Fibroblast of the aortic adventitia (primary cell): ENCODE measurements at regions not wholly inside any gene's neighbourhood (a gene's known extent, or its start where the extent isn't known, plus 50 kb on each side); places are given as distances from the start of the nearest gene placed in this dataset.

ENCODE experiments used
- DNase-seq: peaks from one replicate; pipeline ENCODE4 v3.0.0-alpha.2; 2010; ENCODE audit warnings: low read depth
- H3K4me3 ChIP-seq: 2 replicates; pipeline ENCODE4 v1.5.1; 2011; ENCODE audit warnings: low read depth, mild to moderate bottlenecking, control low read depth, low read length, moderate library complexity
- TF ChIP-seq, protein P1 (sequence below): IDR thresholded peaks from 2 replicates; pipeline ENCODE4 v1.5.1; 2011; ENCODE audit warnings: mild to moderate bottlenecking, low read length, control low read depth, inconsistent platforms; ENCODE audit not compliant: insufficient read depth

DNA sequence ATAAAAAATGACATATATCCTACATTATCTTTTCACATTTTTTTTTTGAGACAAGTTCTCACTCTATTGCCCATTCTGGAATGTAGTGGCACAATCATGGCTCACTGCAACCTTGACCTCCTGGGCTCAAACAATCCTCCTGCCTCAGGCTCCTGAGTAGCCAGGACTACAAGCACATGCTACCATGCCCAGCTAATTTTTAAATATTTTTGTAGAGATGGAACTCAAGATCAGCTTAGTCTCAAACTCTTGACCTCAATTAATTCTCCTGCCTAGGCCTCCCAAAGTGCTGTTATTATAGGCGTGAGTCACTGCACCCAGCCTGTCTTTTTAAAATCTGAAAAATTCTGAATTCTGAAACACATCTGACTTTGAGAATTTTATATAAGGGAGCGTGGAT is 241.9 kb upstream of the DCN start:
- TF ChIP-seq, protein P1, sequence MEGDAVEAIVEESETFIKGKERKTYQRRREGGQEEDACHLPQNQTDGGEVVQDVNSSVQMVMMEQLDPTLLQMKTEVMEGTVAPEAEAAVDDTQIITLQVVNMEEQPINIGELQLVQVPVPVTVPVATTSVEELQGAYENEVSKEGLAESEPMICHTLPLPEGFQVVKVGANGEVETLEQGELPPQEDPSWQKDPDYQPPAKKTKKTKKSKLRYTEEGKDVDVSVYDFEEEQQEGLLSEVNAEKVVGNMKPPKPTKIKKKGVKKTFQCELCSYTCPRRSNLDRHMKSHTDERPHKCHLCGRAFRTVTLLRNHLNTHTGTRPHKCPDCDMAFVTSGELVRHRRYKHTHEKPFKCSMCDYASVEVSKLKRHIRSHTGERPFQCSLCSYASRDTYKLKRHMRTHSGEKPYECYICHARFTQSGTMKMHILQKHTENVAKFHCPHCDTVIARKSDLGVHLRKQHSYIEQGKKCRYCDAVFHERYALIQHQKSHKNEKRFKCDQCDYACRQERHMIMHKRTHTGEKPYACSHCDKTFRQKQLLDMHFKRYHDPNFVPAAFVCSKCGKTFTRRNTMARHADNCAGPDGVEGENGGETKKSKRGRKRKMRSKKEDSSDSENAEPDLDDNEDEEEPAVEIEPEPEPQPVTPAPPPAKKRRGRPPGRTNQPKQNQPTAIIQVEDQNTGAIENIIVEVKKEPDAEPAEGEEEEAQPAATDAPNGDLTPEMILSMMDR = no peak
- DNase-seq = no peak
- no peak overlapping the region for H3K4me3 ChIP-seq

DNA sequence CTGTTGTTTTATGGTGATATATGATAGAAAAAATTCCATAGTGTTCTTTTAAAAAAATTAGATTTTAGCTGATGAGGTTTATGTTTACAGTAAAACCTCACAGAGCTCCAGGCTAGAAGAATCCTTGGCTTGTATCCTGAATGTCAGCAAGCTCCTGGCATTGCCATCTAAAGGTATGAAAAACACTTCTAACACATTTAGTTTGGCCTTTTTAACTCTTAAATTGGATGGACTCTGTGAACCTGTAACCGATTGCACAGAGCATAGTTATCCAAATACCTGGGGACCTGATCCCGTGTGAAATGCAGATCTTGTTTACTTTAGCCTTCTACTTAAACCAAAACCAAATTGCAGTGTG is 241.1 kb upstream of the DCN start:
- TF ChIP-seq, protein P1 = no peak
- DNase-seq = no peak
- no peak overlapping the region for H3K4me3 ChIP-seq

DNA sequence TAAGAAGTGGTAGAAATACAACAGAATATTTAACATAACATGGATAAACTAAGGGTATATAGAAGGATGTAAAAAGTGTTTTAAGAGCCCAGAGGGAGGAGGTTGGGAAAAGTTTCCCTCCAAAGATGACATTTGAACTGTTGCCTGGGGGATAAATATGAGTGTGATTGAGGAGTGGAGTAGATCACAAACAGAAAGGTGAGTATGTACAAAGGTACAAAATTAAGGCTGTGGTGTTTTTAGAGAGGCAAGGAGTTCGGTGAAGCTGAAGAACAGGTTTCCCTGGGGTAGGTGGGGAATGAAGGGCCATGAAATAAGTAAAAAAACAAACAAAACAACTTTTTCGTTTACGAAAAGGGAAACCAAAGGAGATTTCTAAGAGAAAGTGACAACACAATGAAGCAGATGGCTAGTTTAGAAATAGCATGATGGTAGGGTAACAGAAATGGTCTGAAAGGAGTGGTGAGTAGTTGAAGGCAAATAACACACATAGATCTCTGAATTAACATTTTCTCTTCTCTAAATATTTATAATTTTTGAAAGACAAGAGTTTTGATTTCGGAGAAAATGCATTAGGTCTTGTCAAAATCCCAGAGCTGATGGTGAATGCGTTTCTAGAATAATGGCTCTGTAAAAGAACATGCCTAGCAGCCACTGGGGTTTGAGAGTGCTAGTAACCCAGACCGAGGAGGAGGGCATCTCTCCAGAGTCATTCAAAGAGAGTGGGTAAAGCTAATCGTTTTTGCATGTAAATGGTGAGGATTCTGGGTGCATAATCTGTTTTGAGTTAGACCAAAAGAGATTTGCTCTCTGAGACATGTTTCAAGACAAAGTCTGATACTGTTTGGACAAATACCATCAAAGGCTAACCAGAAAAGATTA is 240.4 kb upstream of the DCN start:
- TF ChIP-seq, protein P1 = no peak
- H3K4me3 ChIP-seq = no peak overlapping the region
- DNase-seq = no peak

DNA sequence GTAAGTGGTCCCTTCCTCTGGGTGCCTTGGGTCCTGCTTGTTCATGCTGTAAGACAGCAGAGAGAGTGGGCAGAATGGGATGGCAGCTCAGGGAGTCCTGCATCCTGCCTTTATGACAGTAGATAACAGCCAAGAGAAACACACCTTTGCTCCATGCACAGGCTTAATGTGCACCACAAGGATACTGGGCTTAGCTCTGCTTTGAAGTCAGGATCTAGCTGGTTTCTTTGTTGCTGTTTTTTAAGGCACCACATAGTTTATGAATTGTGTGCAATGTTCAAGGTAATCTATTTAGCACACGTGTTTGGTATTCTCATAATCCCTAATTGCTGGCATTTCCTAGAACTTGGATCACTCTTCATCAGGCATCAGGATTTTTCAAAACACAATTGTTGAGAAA is 239.5 kb upstream of the DCN start:
- no peak for DNase-seq
- no peak overlapping the region for H3K4me3 ChIP-seq
- TF ChIP-seq, protein P1 = no peak

DNA sequence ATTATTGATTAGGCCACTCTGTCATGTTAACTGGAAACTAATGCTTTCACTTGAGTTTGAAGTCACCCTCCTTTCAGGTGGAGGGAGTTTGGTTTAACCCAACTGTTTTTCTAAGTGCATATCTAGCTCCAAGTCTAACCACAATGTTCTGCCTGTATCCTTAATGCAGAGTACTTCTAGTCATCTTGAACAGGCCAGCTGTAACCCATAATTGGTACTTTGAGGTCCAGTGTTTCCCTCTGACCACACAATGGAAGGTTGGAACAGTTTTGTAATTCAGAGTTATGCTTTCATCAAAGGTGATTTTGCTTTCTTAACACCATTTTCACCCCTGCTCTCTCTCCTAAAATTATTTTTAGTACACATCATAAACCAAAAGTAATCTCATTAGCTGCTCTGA is 237.2 kb upstream of the DCN start:
- TF ChIP-seq, protein P1 = no peak
- no peak for DNase-seq
- no peak overlapping the region for H3K4me3 ChIP-seq

DNA sequence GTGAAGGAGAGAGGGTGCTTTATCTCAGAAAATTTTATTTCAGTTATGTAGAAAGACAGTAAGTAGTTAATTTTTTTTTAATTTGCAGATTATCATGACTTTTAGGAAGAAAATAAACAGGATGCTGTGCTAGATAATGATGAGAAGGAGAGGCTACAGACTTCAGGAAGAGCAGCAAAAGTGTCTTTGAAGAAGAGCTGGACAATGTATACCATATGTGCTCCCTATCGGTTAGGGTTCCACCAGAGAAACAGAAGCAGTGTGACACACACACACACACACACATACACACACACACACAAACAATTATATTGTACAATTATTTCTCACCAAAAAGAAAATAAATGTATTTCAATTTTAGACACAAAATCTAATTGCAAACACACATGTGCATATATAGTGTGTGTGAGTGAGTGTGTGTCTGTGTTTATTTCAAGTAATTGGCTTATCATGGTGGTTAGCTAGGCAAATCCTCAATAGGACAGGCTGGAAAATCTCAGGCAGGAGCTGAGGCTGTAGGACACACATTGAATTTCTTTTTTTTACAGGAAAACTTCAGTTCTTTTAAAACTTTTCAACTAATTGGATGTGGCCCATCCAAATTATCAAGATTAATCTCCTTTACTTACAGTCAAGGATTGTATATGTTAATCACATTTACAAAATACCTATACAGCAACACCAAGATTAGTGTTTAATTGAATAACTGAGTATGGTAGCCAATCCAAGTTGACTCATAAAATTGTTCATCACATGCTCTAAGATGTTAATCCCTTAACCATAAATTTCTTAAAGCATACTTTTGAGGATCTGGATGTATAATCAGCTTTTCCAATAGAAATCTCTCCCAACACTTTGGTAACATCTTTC is 235.8 kb upstream of the DCN start:
- no peak for DNase-seq
- H3K4me3 ChIP-seq = no peak overlapping the region
- TF ChIP-seq, protein P1 = no peak
